CD14-positive monocyte (primary cell): ENCODE measurements at regions not wholly inside any gene's neighbourhood (a gene's known extent, or its start where the extent isn't known, plus 50 kb on each side); places are given as distances from the start of the nearest gene placed in this dataset.

Source experiments
- DNase-seq, 3 donors: peaks; one replicate each; pipeline ENCODE4 v3.0.0-alpha.2; 2011 to 2022
- H2AFZ ChIP-seq: 2 replicates; pipeline ENCODE4 v1.6.0; 2012; ENCODE audit warnings: mild to moderate bottlenecking, low read depth, low read length, inconsistent platforms; ENCODE audit not compliant: insufficient read depth, poor library complexity, severe bottlenecking
- H3K27ac ChIP-seq, 2 donors: 1 replicate in 1 of 2; 2 replicates in 1 of 2; pipeline ENCODE4 v1.5.1; 2012 to 2013; ENCODE audit warnings: low read length in 2 of 2, control low read depth in 1 of 2, inconsistent platforms in 1 of 2, low read depth in 1 of 2, mild to moderate bottlenecking in 1 of 2
- H3K27me3 ChIP-seq, 2 donors: one replicate each; pipeline versions ENCODE4 v1.6.0 to v1.6.1; 2011 to 2013; ENCODE audit warnings: low read length in 2 of 2; ENCODE audit not compliant: control insufficient read depth in 2 of 2, insufficient read depth in 2 of 2
- H3K36me3 ChIP-seq, 2 donors: replicated peaks in 1 of 2; 1 replicate in 1 of 2; 2 replicates in 1 of 2; pipeline versions ENCODE4 v1.5.1 to v1.6.1; 2012 to 2013; ENCODE audit warnings: low read length in 2 of 2, control low read depth in 1 of 2, inconsistent platforms in 1 of 2, mild to moderate bottlenecking in 1 of 2; ENCODE audit not compliant: insufficient read depth in 2 of 2, control insufficient read depth in 1 of 2
- H3K4me1 ChIP-seq, 2 donors: 1 replicate in 1 of 2; 2 replicates in 1 of 2; pipeline versions ENCODE4 v1.5.1 to v1.6.1; 2012 to 2013; ENCODE audit warnings: low read length in 2 of 2, control low read depth in 1 of 2, inconsistent platforms in 1 of 2, mild to moderate bottlenecking in 1 of 2, moderate library complexity in 1 of 2; ENCODE audit not compliant: insufficient read depth in 2 of 2, control insufficient read depth in 1 of 2
- H3K4me2 ChIP-seq: replicated peaks from 2 replicates; pipeline ENCODE3; 2012; ENCODE audit warnings: low read length, moderate library complexity, mild to moderate bottlenecking; ENCODE audit not compliant: poor library complexity, severe bottlenecking; ENCODE audit errors: extremely low read depth
- H3K4me3 ChIP-seq, 3 experiments: fragments of 200-600 bp in 1 of 3; sonication (generic) in 1 of 3; replicated peaks in 1 of 3; 1 replicate in 2 of 3; 2 replicates in 1 of 3; pipeline ENCODE4 v1.5.1; 2011 to 2013; ENCODE audit warnings: low read length in 3 of 3, mild to moderate bottlenecking in 3 of 3, control low read depth in 2 of 3, low read depth in 2 of 3, inconsistent platforms in 1 of 3, moderate library complexity in 1 of 3
- H3K79me2 ChIP-seq: 2 replicates; pipeline ENCODE4 v1.6.0; 2012; ENCODE audit warnings: mild to moderate bottlenecking, control low read depth, inconsistent platforms, low read length, moderate library complexity; ENCODE audit not compliant: insufficient read depth
- H3K9ac ChIP-seq: 2 replicates; pipeline ENCODE4 v1.6.0; 2017; ENCODE audit warnings: low read length, mild to moderate bottlenecking; ENCODE audit not compliant: insufficient read depth, poor library complexity, severe bottlenecking
- H3K9me3 ChIP-seq, 2 donors: replicated peaks in 1 of 2; 1 replicate in 1 of 2; 2 replicates in 1 of 2; pipeline versions ENCODE4 v1.5.1 to v1.6.1; 2012 to 2013; ENCODE audit warnings: low read length in 2 of 2, control low read depth in 1 of 2; ENCODE audit not compliant: control insufficient read depth in 1 of 2, insufficient read depth in 1 of 2
- H4K20me1 ChIP-seq: 2 replicates; pipeline ENCODE4 v1.6.0; 2012; ENCODE audit warnings: mild to moderate bottlenecking, low read length, control low read depth, moderate library complexity; ENCODE audit not compliant: insufficient read depth
- H3K27ac Mint-ChIP-seq, 7 donors: one replicate each; pipeline ENCODE4 v1.8.0; 2020; ENCODE audit warnings: mild to moderate bottlenecking in 7 of 7, mixed read lengths in 7 of 7, moderate library complexity in 6 of 7, inconsistent platforms in 2 of 7
- H3K27me3 Mint-ChIP-seq, 3 donors: one replicate each; pipeline ENCODE4 v1.8.0; 2021 to 2022; ENCODE audit warnings: low read depth in 3 of 3, mild to moderate bottlenecking in 3 of 3, mixed read lengths in 3 of 3, moderate library complexity in 3 of 3, inconsistent platforms in 1 of 3
- H3K36me3 Mint-ChIP-seq, 2 donors: one replicate each; pipeline ENCODE4 v1.8.0; 2020; ENCODE audit warnings: mixed read lengths in 2 of 2, inconsistent platforms in 1 of 2, mild to moderate bottlenecking in 1 of 2
- H3K4me1 Mint-ChIP-seq: one replicate; pipeline ENCODE4 v1.8.0; 2020; ENCODE audit warnings: mild to moderate bottlenecking, mixed read lengths
- H3K4me3 Mint-ChIP-seq, 2 donors: one replicate each; pipeline ENCODE4 v1.8.0; 2020; ENCODE audit warnings: mild to moderate bottlenecking in 2 of 2, mixed read lengths in 2 of 2, moderate library complexity in 1 of 2
- H3K9me3 Mint-ChIP-seq, 7 donors: one replicate each; pipeline ENCODE4 v1.8.0; 2020 to 2022; ENCODE audit warnings: mixed read lengths in 7 of 7, mild to moderate bottlenecking in 6 of 7, moderate library complexity in 6 of 7, inconsistent platforms in 2 of 7
- CTCF ChIP-seq: fragments of 200-600 bp; IDR thresholded peaks from one replicate; pipeline ENCODE4 v1.8.0; 2022; ENCODE audit warnings: antibody characterized with exemption, mild to moderate bottlenecking
- WGBS: methylation state at CpG from one replicate; pipeline ENCODE4 v1.1.5; 2013; ENCODE audit warnings: missing lambda C conversion rate; ENCODE audit not compliant: insufficient coverage; 5-methylcytosine and 5-hydroxymethylcytosine counted together
- intact Hi-C, 2 donors: fragments of 100-400 bp; cut with micrococcal nuclease; formaldehyde crosslinking; loops; one replicate each; pipeline versions ENCODE4 v1.15.0 to v1.15.1; 2023

DNA sequence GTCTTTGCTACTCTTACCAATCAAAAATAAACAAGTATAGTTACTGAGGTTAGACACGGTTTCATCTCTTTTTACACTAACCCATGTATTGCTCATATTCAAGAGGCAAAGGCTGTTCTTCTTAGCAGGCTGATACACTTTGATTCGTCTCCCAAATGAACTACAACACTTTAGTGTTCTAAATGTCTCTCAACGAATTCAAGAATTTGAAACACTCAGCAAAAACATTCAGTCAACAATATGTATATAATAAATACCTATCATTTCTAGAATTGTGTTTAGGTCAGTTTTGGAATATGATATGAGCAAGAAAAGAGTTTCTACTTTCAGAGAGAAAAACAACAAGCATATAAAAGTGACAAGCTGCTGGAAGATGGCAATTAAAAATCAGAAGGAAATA, 669.6 kb upstream of the DPPA4 start:
- TF ChIP-seq CTCF, result no peak
- no peaks in the 10 kb centered on the region for H3K4me1 ChIP-seq
- H3K27ac ChIP-seq, result no peak overlapping the region
- Mint-ChIP-seq H3K27ac (no peak overlapping the region), H3K36me3 (no peaks in the 10 kb centered on the region), H3K4me3 (no peak overlapping the region), H3K4me1 (no peaks in the 10 kb centered on the region), H3K27me3 (no peaks in the 10 kb centered on the region), H3K9me3 (peaks cover 0 to 8% (median 3%) of the 10 kb centered on the region in 7 donors)
- H4K20me1 ChIP-seq, result no peaks in the 10 kb centered on the region
- H3K4me2 ChIP-seq, result no peak overlapping the region
- no peak overlapping the region for H3K4me3 ChIP-seq
- intact Hi-C loops, result no loop called here
- H3K27me3 ChIP-seq, result no peaks in the 10 kb centered on the region
- H3K36me3 ChIP-seq, result no peaks in the 10 kb centered on the region
- 83% methylated on average over 1 of the region's 3 CpGs for WGBS
- no peaks in the 10 kb centered on the region for H3K79me2 ChIP-seq
- H2AFZ ChIP-seq, result no peak overlapping the region
- H3K9me3 ChIP-seq, result peaks cover 0 to 4% of the 10 kb centered on the region in 2 donors
- H3K9ac ChIP-seq, result no peak overlapping the region
- no peak for DNase-seq

DNA sequence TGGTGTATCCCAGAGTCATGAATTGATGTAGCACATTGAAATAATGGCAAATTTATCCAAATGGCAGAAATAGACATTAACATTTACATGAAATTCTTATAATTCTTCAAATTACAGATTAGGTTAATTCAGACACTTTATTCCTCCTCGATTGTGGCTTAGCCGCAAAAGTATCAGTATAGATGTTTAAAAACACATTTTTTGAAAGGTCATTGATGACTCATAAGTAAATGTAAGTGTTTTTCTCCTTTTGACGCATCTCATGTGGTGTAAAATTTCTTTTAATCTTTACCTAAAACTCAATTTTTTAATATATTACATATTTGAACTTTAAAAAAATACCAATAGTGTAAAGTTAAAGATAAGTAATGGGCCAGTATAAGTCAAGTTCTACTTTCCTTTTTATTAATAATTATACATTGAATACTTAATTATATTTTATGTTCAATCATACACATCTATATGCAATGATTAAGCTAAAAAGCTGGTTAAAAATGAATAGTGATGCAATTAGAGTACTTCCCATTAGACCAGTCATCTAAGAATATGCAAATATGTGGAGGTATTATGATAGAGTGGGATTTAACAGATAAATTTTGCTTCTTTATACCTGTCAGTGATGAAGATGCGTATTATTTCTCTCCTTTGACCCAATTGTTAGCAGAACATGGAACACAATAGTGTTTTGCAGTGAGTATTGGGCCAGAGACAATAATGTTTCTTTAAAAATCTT, 678.1 kb upstream of the DPPA4 start:
- H3K9me3 Mint-ChIP-seq, result peaks cover 0 to 10% (median 2%) of the 10 kb centered on the region in 7 donors
- TF ChIP-seq CTCF, result no peak
- Histone ChIP-seq H3K4me2 (no peak overlapping the region), H3K27ac (no peak overlapping the region), H3K36me3 (no peaks in the 10 kb centered on the region), H4K20me1 (no peaks in the 10 kb centered on the region), H3K27me3 (no peaks in the 10 kb centered on the region), H3K4me1 (no peaks in the 10 kb centered on the region), H3K4me3 (no peak overlapping the region), H2AFZ (no peak overlapping the region), H3K9ac (no peak overlapping the region), H3K9me3 (no peaks in the 10 kb centered on the region), H3K79me2 (no peaks in the 10 kb centered on the region)
- DNase-seq, result no peak
- H3K27ac Mint-ChIP-seq, result no peak overlapping the region
- intact Hi-C loops, result no loop called here
- no peak overlapping the region for H3K4me3 Mint-ChIP-seq
- peaks cover 0 to 1% (median 0%) of the 10 kb centered on the region in 3 donors for H3K27me3 Mint-ChIP-seq
- H3K4me1 Mint-ChIP-seq, result no peaks in the 10 kb centered on the region
- WGBS, result no CpG with 5 or more reads among the region's 4 CpGs
- no peaks in the 10 kb centered on the region for H3K36me3 Mint-ChIP-seq
